Heart right ventricle (tissue), 16 donors: ENCODE measurements at regions not wholly inside any gene's neighbourhood (a gene's known extent, or its start where the extent isn't known, plus 50 kb on each side); places are given as distances from the start of the nearest gene placed in this dataset.

Experiments
- ATAC-seq, 8 donors: fragments of 200-7000 bp; cut with Tn5 transposase; one replicate each; pipeline ENCODE4 v1.9.1; 2020; ENCODE audit warnings: mild to moderate bottlenecking in 8 of 8, moderate library complexity in 8 of 8, moderate number of reproducible peaks in 1 of 8
- DNase-seq, 2 donors: peaks; one replicate each; pipeline ENCODE4 v3.0.0-alpha.2; 2020
- H3K27ac ChIP-seq, 10 donors: fragments of 200-600 bp; sonication (generic) in 2 of 10; one replicate each; pipeline versions ENCODE4 v1.5.0 to v1.8.0; 2020 to 2022; ENCODE audit warnings: mild to moderate bottlenecking in 3 of 10
- H3K27me3 ChIP-seq, 7 donors: fragments of 200-600 bp; one replicate each; pipeline ENCODE4 v1.8.0; 2021 to 2022; ENCODE audit warnings: mild to moderate bottlenecking in 2 of 7
- H3K36me3 ChIP-seq, 9 donors: fragments of 200-600 bp; sonication (generic) in 1 of 9; one replicate each; pipeline versions ENCODE4 v1.5.0 to v1.8.0; 2020 to 2022; ENCODE audit warnings: mild to moderate bottlenecking in 2 of 9
- H3K4me1 ChIP-seq, 9 donors: fragments of 200-600 bp; sonication (generic) in 1 of 9; one replicate each; pipeline versions ENCODE4 v1.5.0 to v1.8.0; 2020 to 2022; ENCODE audit warnings: mild to moderate bottlenecking in 4 of 9
- H3K4me3 ChIP-seq, 10 donors: fragments of 200-600 bp; sonication (generic) in 2 of 10; one replicate each; pipeline versions ENCODE4 v1.5.0 to v1.8.0; 2020 to 2022; ENCODE audit warnings: mild to moderate bottlenecking in 7 of 10, moderate library complexity in 2 of 10
- H3K9me3 ChIP-seq, 11 donors: fragments of 200-600 bp in 10 of 11; sonication (generic) in 2 of 11; one replicate each; pipeline versions ENCODE4 v1.5.0 to v1.8.0; 2013 to 2022; ENCODE audit warnings: mild to moderate bottlenecking in 2 of 11, control low read depth in 1 of 11, moderate library complexity in 1 of 11
- CTCF ChIP-seq, 9 donors: fragments of 200-600 bp; sonication (generic) in 2 of 9; IDR thresholded peaks; one replicate each; pipeline versions ENCODE4 v1.5.0 to v1.8.0; 2021 to 2022; ENCODE audit warnings: antibody characterized with exemption in 9 of 9, mild to moderate bottlenecking in 5 of 9, moderate library complexity in 1 of 9
- WGBS, 2 donors: extraction: QIAGEN DNeasy Blood & Tissue Kit; methylation state at CpG; one replicate each; pipeline ENCODE4 v1.1.7; 2013; ENCODE audit warnings: inconsistent platforms in 1 of 2; 5-methylcytosine and 5-hydroxymethylcytosine counted together
- intact Hi-C, 10 donors: fragments of 100-400 bp; cut with DNase I; formaldehyde crosslinking; loops; one replicate each; pipeline versions ENCODE4 v1.11.1 to v1.14.2; 2022
- donor health status: Arrhythmogenic right ventricular cardiomyopathy.
- donor health status: ischemic (EF 13 %, LVEDD 7.1; RV severe dilation, severe dysfunction).
- donor health status: healthy with polysubstance abuse.
- donor health status: DM: no; HTN: yes; CAD: no.
- donor health status: DM: no; HTN: no; CAD: no.
- donor health status: ischemic (EF 25% LVEDD 6.9; RV normal size, moderate dysfunction).
- donor health status: ischemic (EF 25% LVEDD 5.7; RV mildly dilated, moderate dysfunction).
- donor health status: healthy.
- donor health status: DM: yes; HTN: yes; CAD: no.
- donor health status: Ischemic cardiomyopathy.
- donor health status: ischemic (EF 35%, LVEDD 5.7; RV mildly dilated, moderate dysfunction).
- donor health status: nonischemic (EF 11% LVEDD 7.7; RV severe dilation, severe dysfunction).
- donor health status: DM: yes; HTN: yes; CAD: no.
- donor health status: PGD.
- donor health status: ischemic (EF 29% LVEDD 5.4; RV normal size, mild dysfunction).
- donor health status: nonischemic (EF 23%, LVEDD 6.1; RV moderate dilation, normal function).

- 66 to 77% methylated on average over 17 of the region's 17 CpGs for WGBS, 2 donors
- intact Hi-C loops = loop anchor here in 7 of 10 donors (1.0 to 10.0 kb wide), 4 partner anchors 54 to 61 kb away; no protein-coding TSS in a partner anchor
- Histone ChIP-seq H3K9me3 (no peaks in the 10 kb centered on the region), H3K27me3 (no peaks in the 10 kb centered on the region), H3K4me1 (peaks cover 7 to 63% (median 38%) of the 10 kb centered on the region in 9 donors), H3K27ac (peak overlapping the region in 9 of 10 donors; percentile 69 to 93 (median 85)), H3K36me3 (no peaks in the 10 kb centered on the region), H3K4me3 (no peak overlapping the region)
- no peak for DNase-seq
- no peak for TF ChIP-seq CTCF (IDR thresholded peaks at IDR 0.05)
- ATAC-seq = no peak
These were observed 109.2 kb upstream of the PTPN1 start for GRCh38 chr20:50400705-50401586.

GRCh38 chr20:50401587-50402418 is 108.4 kb upstream of the PTPN1 start:
- intact Hi-C loops = loop anchor here in 5 of 10 donors (5.0 to 10.0 kb wide), 3 partner anchors 53 to 60 kb away; no protein-coding TSS in a partner anchor
- DNase-seq (no peak), ATAC-seq (no peak)
- Histone ChIP-seq H3K9me3 (no peaks in the 10 kb centered on the region), H3K4me3 (no peak overlapping the region), H3K27ac (peak overlapping the region in 3 of 10 donors; percentile 16 to 91 (median 84)), H3K27me3 (no peaks in the 10 kb centered on the region), H3K4me1 (peaks cover 7 to 57% (median 38%) of the 10 kb centered on the region in 9 donors), H3K36me3 (no peaks in the 10 kb centered on the region)
- no peak for TF ChIP-seq CTCF (IDR thresholded peaks at IDR 0.05)
- 78 to 86% methylated on average over 9 of the region's 9 CpGs for WGBS, 2 donors

- 55 to 70% methylated on average over 13 of the region's 13 CpGs for WGBS, 2 donors
- H3K9me3 ChIP-seq = no peaks in the 10 kb centered on the region
- H3K27me3 ChIP-seq = no peaks in the 10 kb centered on the region
- no peak for ATAC-seq
- TF ChIP-seq CTCF (IDR thresholded peaks at IDR 0.05) = no peak
- no peak for DNase-seq
- peaks cover 8 to 45% (median 33%) of the 10 kb centered on the region in 9 donors for H3K4me1 ChIP-seq
- H3K36me3 ChIP-seq = no peaks in the 10 kb centered on the region
- no peak overlapping the region for H3K4me3 ChIP-seq
- peak overlapping the region in 3 of 10 donors; percentile 14 to 20 (median 20) for H3K27ac ChIP-seq
- intact Hi-C loops = loop anchor here in 5 of 10 donors (5.0 to 10.0 kb wide), 3 partner anchors 51 to 59 kb away; no protein-coding TSS in a partner anchor
These were observed 106.4 kb upstream of the PTPN1 start for GRCh38 chr20:50403565-50404418.
